ENCODE measurements at regions not wholly inside any gene's neighbourhood (a gene's known extent, or its start where the extent isn't known, plus 50 kb on each side); places are given as distances from the start of the nearest gene placed in this dataset.

- no peak for DNase-seq (ENCODE audit: low spot score)
- no peak for TF ChIP-seq CTCF (IDR thresholded peaks at IDR 0.05; ENCODE audit: extremely low read depth, missing control alignments)
Measured at GRCh38 chr12:88953029-88953586, 372.8 kb upstream of the KITLG start.

- DNase-seq (ENCODE audit: low spot score), result no peak
- TF ChIP-seq CTCF (IDR thresholded peaks at IDR 0.05; ENCODE audit: extremely low read depth, missing control alignments), result no peak
Measured at GRCh38 chr12:88952562-88952942, 372.3 kb upstream of the KITLG start.

GRCh38 chr12:88951860-88952561, 371.7 kb upstream of the KITLG start:
- TF ChIP-seq CTCF (IDR thresholded peaks at IDR 0.05; ENCODE audit: extremely low read depth, missing control alignments), result no peak
- no peak for DNase-seq (ENCODE audit: low spot score)

GRCh38 chr12:88951177-88951576, 370.9 kb upstream of the KITLG start:
- TF ChIP-seq CTCF (IDR thresholded peaks at IDR 0.05; ENCODE audit: extremely low read depth, missing control alignments), result no peak
- no peak for DNase-seq (ENCODE audit: low spot score)

- no peak for DNase-seq (ENCODE audit: low spot score)
- TF ChIP-seq CTCF (IDR thresholded peaks at IDR 0.05; ENCODE audit: extremely low read depth, missing control alignments), result no peak
Measured at GRCh38 chr12:88947486-88948043, 367.3 kb upstream of the KITLG start.

- DNase-seq (ENCODE audit: low spot score), result no peak
- no peak for TF ChIP-seq CTCF (IDR thresholded peaks at IDR 0.05; ENCODE audit: extremely low read depth, missing control alignments)
Measured at GRCh38 chr12:88946372-88946997, 366.2 kb upstream of the KITLG start.

GRCh38 chr12:88945051-88945732, 364.9 kb upstream of the KITLG start:
- TF ChIP-seq CTCF (IDR thresholded peaks at IDR 0.05; ENCODE audit: extremely low read depth, missing control alignments), result no peak

More at GRCh38 chr12:88945051-88945732, 364.9 kb upstream of the KITLG start:
- no peak for DNase-seq (ENCODE audit: low spot score)

Measured in GM20000 (cell line).